IMR-90 (cell line): ENCODE measurements at regions not wholly inside any gene's neighbourhood (a gene's known extent, or its start where the extent isn't known, plus 50 kb on each side); places are given as distances from the start of the nearest gene placed in this dataset.

Experiments used
- ATAC-seq: fragments of 200-7000 bp; cut with Tn5 transposase; 2 replicates; pipeline ENCODE4 v1.9.1; 2020; ENCODE audit warnings: low read depth, mild to moderate bottlenecking, moderate library complexity
- BruUV-seq: library from RNA; stranded (reverse); fragments of 400-500 nt; replicated peaks from 2 replicates; lab custom pipeline; 2021; lab: Mats Ljungman, UMichigan
- CTCF ChIA-PET: fragments of 300-600 bp; formaldehyde crosslinking; extraction: SDS; loops from one replicate; lab custom pipeline; 2021; ENCODE audit warnings: antibody characterized with exemption; lab: Yijun Ruan, JAX
- POLR2A ChIA-PET: fragments of 300-600 bp; sonication (Branson Sonifier 250); formaldehyde crosslinking; loops from one replicate; lab custom pipeline; 2022; ENCODE audit warnings: antibody characterized with exemption; ENCODE audit not compliant: unreplicated experiment; lab: Charles Lee
- DNase-seq: peaks from one replicate; pipeline ENCODE4 v3.0.0; 2013
- H2AFZ ChIP-seq: replicated peaks from 2 replicates; pipeline ENCODE3; 2013; ENCODE audit warnings: low read length, mild to moderate bottlenecking; ENCODE audit not compliant: poor library complexity
- H2AK5ac ChIP-seq: 2 replicates; pipeline ENCODE4 v1.6.1; 2013; ENCODE audit warnings: low read depth, low read length, inconsistent platforms
- H2AK9ac ChIP-seq: replicated peaks from 2 replicates; pipeline ENCODE3; 2013; ENCODE audit warnings: mild to moderate bottlenecking, low read depth, low read length, moderate library complexity; ENCODE audit not compliant: poor library complexity
- H2BK120ac ChIP-seq: 2 replicates; pipeline ENCODE4 v1.6.1; 2013; ENCODE audit warnings: low read depth, low read length, inconsistent platforms
- H2BK15ac ChIP-seq: 3 replicates; pipeline ENCODE4 v1.6.1; 2013; ENCODE audit warnings: low read depth, low read length, inconsistent platforms
- H2BK20ac ChIP-seq: 2 replicates; pipeline ENCODE4 v1.6.1; 2013; ENCODE audit warnings: low read depth, mild to moderate bottlenecking, inconsistent platforms, low read length, moderate library complexity
- H2BK5ac ChIP-seq: 2 replicates; pipeline ENCODE4 v1.6.1; 2013; ENCODE audit warnings: mild to moderate bottlenecking, low read depth, low read length, inconsistent platforms; ENCODE audit not compliant: poor library complexity, severe bottlenecking
- H3K14ac ChIP-seq: replicated peaks from 2 replicates; pipeline ENCODE4 v1.6.1; 2013; ENCODE audit warnings: low read depth, low read length, inconsistent platforms
- H3K18ac ChIP-seq: 2 replicates; pipeline ENCODE4 v1.6.1; 2013; ENCODE audit warnings: low read depth, low read length, control low read depth
- H3K23ac ChIP-seq: 2 replicates; pipeline ENCODE4 v1.6.1; 2013; ENCODE audit warnings: low read depth, low read length, inconsistent platforms
- H3K27ac ChIP-seq: 2 replicates; pipeline ENCODE4 v1.5.1; 2013; ENCODE audit warnings: mild to moderate bottlenecking, control low read depth, low read length; ENCODE audit not compliant: insufficient read depth
- H3K27me3 ChIP-seq: 2 replicates; pipeline ENCODE4 v1.6.1; 2013; ENCODE audit warnings: low read length; ENCODE audit not compliant: control insufficient read depth, insufficient read depth
- H3K36me3 ChIP-seq: 2 replicates; pipeline ENCODE4 v1.6.1; 2013; ENCODE audit warnings: low read length, mixed read lengths; ENCODE audit not compliant: control insufficient read depth, insufficient read depth
- H3K4ac ChIP-seq: 2 replicates; pipeline ENCODE4 v1.6.1; 2013; ENCODE audit warnings: low read depth, low read length, inconsistent platforms
- H3K4me1 ChIP-seq: 2 replicates; pipeline ENCODE4 v1.6.1; 2013; ENCODE audit warnings: low read length, mixed read lengths; ENCODE audit not compliant: control insufficient read depth, insufficient read depth
- H3K4me2 ChIP-seq: 2 replicates; pipeline ENCODE4 v1.6.1; 2013; ENCODE audit warnings: low read depth, mild to moderate bottlenecking, control low read depth, low read length, moderate library complexity
- H3K4me3 ChIP-seq: 2 replicates; pipeline ENCODE4 v1.5.1; 2013; ENCODE audit warnings: low read depth, mild to moderate bottlenecking, control low read depth, low read length, moderate library complexity; ENCODE audit not compliant: insufficient read depth
- H3K56ac ChIP-seq: 2 replicates; pipeline ENCODE4 v1.6.1; 2013; ENCODE audit warnings: low read length, inconsistent platforms; ENCODE audit not compliant: insufficient read depth; ENCODE audit errors: extremely low read depth
- H3K79me1 ChIP-seq, 2 experiments: 2 replicates each; pipeline ENCODE4 v1.6.1; 2013; ENCODE audit warnings: low read length in 2 of 2, inconsistent platforms in 1 of 2, low read depth in 1 of 2
- H3K9ac ChIP-seq: 2 replicates; pipeline ENCODE4 v1.6.1; 2013; ENCODE audit warnings: low read depth, low read length, control low read depth
- H3K9me1 ChIP-seq: 2 replicates; pipeline ENCODE4 v1.6.1; 2013; ENCODE audit warnings: low read length, inconsistent platforms; ENCODE audit not compliant: insufficient read depth
- H3K9me3 ChIP-seq: 2 replicates; pipeline ENCODE4 v1.6.1; 2013; ENCODE audit warnings: low read length; ENCODE audit not compliant: control insufficient read depth, insufficient read depth
- H4K20me1 ChIP-seq: 2 replicates; pipeline ENCODE4 v1.6.1; 2013; ENCODE audit warnings: low read length, inconsistent platforms; ENCODE audit not compliant: insufficient read depth
- H4K5ac ChIP-seq: 2 replicates; pipeline ENCODE4 v1.6.1; 2013; ENCODE audit warnings: mild to moderate bottlenecking, low read depth, low read length, control low read depth
- H4K8ac ChIP-seq, 2 experiments: 2 replicates each; pipeline ENCODE4 v1.6.1; 2013; ENCODE audit warnings: low read depth in 2 of 2, low read length in 2 of 2, control low read depth in 1 of 2, inconsistent platforms in 1 of 2
- H4K91ac ChIP-seq: 2 replicates; pipeline ENCODE4 v1.6.1; 2013; ENCODE audit warnings: low read depth, low read length, inconsistent platforms; ENCODE audit not compliant: insufficient read depth
- MAZ ChIP-seq: IDR thresholded peaks from 2 replicates; pipeline ENCODE4 v1.6.1; 2012; ENCODE audit warnings: low read depth, mild to moderate bottlenecking, low read length, improper control_type of control experiment, moderate library complexity, borderline replicate concordance
- NFE2L2 ChIP-seq: fragments of 150-350 bp; IDR thresholded peaks from 2 replicates; pipeline ENCODE4 v1.6.1; 2016; ENCODE audit warnings: low read depth, mild to moderate bottlenecking, low read length
- WGBS, 2 experiments: methylation state at CpG; one replicate each; pipeline versions ENCODE4 v1.1.5 to v1.1.7; 2013; ENCODE audit warnings: missing lambda C conversion rate in 2 of 2; ENCODE audit not compliant: insufficient read length in 1 of 2; ENCODE audit errors: extremely low coverage in 2 of 2; 5-methylcytosine and 5-hydroxymethylcytosine counted together
- dilution Hi-C: fragments of 300-500 bp; cut with HindIII; formaldehyde crosslinking; loops from one replicate; pipeline ENCODE4 v1.14.3; 2018; ENCODE audit warnings: low sequenced_read_pairs; ENCODE audit not compliant: unreplicated experiment
- in situ Hi-C: fragments of 300-500 bp; cut with MboI; formaldehyde crosslinking; loops from 3 replicates; pipeline ENCODE4 v1.14.3; 2019; ENCODE audit warnings: low sequenced_read_pairs, inconsistent platforms, mixed read lengths
- intact Hi-C: fragments of 100-400 bp; cut with micrococcal nuclease; formaldehyde crosslinking; loops from 2 replicates; pipeline ENCODE4 v1.10.0; 2022

- H3K79me1 ChIP-seq, result no peaks in the 10 kb centered on the region
- DNase-seq, result no peak
- no peak overlapping the region for H3K4ac ChIP-seq
- H3K9ac ChIP-seq, result no peak overlapping the region
- H3K27me3 ChIP-seq, result no peaks in the 10 kb centered on the region
- ChIA-PET POLR2A (no interaction called here), CTCF (no interaction called here)
- no peak overlapping the region for H3K23ac ChIP-seq
- H3K9me3 ChIP-seq, result peaks cover 2% of the 10 kb centered on the region; the same call in 1 of the 2 replicates
- TF ChIP-seq MAZ (no peak), NFE2L2 (no peak)
- WGBS, 2 experiments, result 57% methylated on average over 1 of the region's 2 CpGs; no CpG with 5 or more reads in 1 of the 2 experiments
- H2BK20ac ChIP-seq, result no peak overlapping the region
- H3K4me2 ChIP-seq, result no peak overlapping the region
- no peak overlapping the region for H3K4me3 ChIP-seq
- H4K20me1 ChIP-seq, result no peaks in the 10 kb centered on the region
- no peak overlapping the region for H4K91ac ChIP-seq
- intact Hi-C loops (no loop called here), in situ Hi-C loops (no loop called here), dilution Hi-C loops (no loop called here)
- H2BK5ac ChIP-seq, result no peak overlapping the region
- no peak overlapping the region for H4K5ac ChIP-seq
- no TSS peak for BruUV-seq
- no peak overlapping the region for H3K14ac ChIP-seq
- no peak overlapping the region for H2BK120ac ChIP-seq
- H3K4me1 ChIP-seq, result no peaks in the 10 kb centered on the region
- no peak overlapping the region for H2AK5ac ChIP-seq
- H4K8ac ChIP-seq, result no peak overlapping the region
- no peaks in the 10 kb centered on the region for H3K36me3 ChIP-seq
- no peak overlapping the region for H2AFZ ChIP-seq
- no peak for ATAC-seq
- H3K56ac ChIP-seq, result no peak overlapping the region
- H3K27ac ChIP-seq, result no peak overlapping the region
- no peak overlapping the region for H2AK9ac ChIP-seq
- H3K18ac ChIP-seq, result no peak overlapping the region
- H2BK15ac ChIP-seq, result no peak overlapping the region
- no peaks in the 10 kb centered on the region for H3K9me1 ChIP-seq
These were observed 624.4 kb downstream of the PTPRU start for GRCh38 chr1:29860681-29861080.
